K562 (cell line): ENCODE measurements at regions not wholly inside any gene's neighbourhood (a gene's known extent, or its start where the extent isn't known, plus 50 kb on each side); places are given as distances from the start of the nearest gene placed in this dataset.

Source experiments
- GABPB1 ChIP-seq: sonication (generic); formaldehyde crosslinking; IDR thresholded peaks from 2 replicates; pipeline ENCODE4 v1.8.0; 2022; ENCODE audit warnings: mild to moderate bottlenecking, missing genetic modification reagents
- NCOA4 ChIP-seq: fragments of 450-650 bp; IDR thresholded peaks from 2 replicates; pipeline ENCODE4 v1.6.1; 2018; ENCODE audit warnings: mild to moderate bottlenecking; ENCODE audit not compliant: partially characterized antibody
- PURB ChIP-seq: sonication (generic); formaldehyde crosslinking; IDR thresholded peaks from 2 replicates; pipeline ENCODE4 v1.9.0; 2021; ENCODE audit warnings: low read depth, mild to moderate bottlenecking, missing genetic modification reagents
- ZKSCAN1 ChIP-seq: fragments of 150-350 bp; IDR thresholded peaks from 2 replicates; pipeline ENCODE4 v1.6.1; 2016; ENCODE audit warnings: low read depth, low read length
- ZNF766 ChIP-seq: fragments of 200-800 bp; sonication (Bioruptor generic); conservative IDR thresholded peaks from 2 replicates; pipeline ENCODE4 v1.6.1; 2016; ENCODE audit warnings: missing genetic modification characterization, missing compliant biosample characterization
- TF ChIP-seq, protein P1 (sequence below): fragments of 450-650 bp; IDR thresholded peaks from 2 replicates; pipeline ENCODE4 v1.6.1; 2016; ENCODE audit warnings: mild to moderate bottlenecking, moderate library complexity
- TF ChIP-seq, protein P2 (sequence below): IDR thresholded peaks from 2 replicates; pipeline ENCODE4 v1.6.1; 2016; ENCODE audit warnings: missing genetic modification characterization, missing compliant biosample characterization

GRCh38 chr13:62908321-62908720 lies 1492.7 kb upstream of the PCDH20 start (continued):
- TF ChIP-seq, protein P1, sequence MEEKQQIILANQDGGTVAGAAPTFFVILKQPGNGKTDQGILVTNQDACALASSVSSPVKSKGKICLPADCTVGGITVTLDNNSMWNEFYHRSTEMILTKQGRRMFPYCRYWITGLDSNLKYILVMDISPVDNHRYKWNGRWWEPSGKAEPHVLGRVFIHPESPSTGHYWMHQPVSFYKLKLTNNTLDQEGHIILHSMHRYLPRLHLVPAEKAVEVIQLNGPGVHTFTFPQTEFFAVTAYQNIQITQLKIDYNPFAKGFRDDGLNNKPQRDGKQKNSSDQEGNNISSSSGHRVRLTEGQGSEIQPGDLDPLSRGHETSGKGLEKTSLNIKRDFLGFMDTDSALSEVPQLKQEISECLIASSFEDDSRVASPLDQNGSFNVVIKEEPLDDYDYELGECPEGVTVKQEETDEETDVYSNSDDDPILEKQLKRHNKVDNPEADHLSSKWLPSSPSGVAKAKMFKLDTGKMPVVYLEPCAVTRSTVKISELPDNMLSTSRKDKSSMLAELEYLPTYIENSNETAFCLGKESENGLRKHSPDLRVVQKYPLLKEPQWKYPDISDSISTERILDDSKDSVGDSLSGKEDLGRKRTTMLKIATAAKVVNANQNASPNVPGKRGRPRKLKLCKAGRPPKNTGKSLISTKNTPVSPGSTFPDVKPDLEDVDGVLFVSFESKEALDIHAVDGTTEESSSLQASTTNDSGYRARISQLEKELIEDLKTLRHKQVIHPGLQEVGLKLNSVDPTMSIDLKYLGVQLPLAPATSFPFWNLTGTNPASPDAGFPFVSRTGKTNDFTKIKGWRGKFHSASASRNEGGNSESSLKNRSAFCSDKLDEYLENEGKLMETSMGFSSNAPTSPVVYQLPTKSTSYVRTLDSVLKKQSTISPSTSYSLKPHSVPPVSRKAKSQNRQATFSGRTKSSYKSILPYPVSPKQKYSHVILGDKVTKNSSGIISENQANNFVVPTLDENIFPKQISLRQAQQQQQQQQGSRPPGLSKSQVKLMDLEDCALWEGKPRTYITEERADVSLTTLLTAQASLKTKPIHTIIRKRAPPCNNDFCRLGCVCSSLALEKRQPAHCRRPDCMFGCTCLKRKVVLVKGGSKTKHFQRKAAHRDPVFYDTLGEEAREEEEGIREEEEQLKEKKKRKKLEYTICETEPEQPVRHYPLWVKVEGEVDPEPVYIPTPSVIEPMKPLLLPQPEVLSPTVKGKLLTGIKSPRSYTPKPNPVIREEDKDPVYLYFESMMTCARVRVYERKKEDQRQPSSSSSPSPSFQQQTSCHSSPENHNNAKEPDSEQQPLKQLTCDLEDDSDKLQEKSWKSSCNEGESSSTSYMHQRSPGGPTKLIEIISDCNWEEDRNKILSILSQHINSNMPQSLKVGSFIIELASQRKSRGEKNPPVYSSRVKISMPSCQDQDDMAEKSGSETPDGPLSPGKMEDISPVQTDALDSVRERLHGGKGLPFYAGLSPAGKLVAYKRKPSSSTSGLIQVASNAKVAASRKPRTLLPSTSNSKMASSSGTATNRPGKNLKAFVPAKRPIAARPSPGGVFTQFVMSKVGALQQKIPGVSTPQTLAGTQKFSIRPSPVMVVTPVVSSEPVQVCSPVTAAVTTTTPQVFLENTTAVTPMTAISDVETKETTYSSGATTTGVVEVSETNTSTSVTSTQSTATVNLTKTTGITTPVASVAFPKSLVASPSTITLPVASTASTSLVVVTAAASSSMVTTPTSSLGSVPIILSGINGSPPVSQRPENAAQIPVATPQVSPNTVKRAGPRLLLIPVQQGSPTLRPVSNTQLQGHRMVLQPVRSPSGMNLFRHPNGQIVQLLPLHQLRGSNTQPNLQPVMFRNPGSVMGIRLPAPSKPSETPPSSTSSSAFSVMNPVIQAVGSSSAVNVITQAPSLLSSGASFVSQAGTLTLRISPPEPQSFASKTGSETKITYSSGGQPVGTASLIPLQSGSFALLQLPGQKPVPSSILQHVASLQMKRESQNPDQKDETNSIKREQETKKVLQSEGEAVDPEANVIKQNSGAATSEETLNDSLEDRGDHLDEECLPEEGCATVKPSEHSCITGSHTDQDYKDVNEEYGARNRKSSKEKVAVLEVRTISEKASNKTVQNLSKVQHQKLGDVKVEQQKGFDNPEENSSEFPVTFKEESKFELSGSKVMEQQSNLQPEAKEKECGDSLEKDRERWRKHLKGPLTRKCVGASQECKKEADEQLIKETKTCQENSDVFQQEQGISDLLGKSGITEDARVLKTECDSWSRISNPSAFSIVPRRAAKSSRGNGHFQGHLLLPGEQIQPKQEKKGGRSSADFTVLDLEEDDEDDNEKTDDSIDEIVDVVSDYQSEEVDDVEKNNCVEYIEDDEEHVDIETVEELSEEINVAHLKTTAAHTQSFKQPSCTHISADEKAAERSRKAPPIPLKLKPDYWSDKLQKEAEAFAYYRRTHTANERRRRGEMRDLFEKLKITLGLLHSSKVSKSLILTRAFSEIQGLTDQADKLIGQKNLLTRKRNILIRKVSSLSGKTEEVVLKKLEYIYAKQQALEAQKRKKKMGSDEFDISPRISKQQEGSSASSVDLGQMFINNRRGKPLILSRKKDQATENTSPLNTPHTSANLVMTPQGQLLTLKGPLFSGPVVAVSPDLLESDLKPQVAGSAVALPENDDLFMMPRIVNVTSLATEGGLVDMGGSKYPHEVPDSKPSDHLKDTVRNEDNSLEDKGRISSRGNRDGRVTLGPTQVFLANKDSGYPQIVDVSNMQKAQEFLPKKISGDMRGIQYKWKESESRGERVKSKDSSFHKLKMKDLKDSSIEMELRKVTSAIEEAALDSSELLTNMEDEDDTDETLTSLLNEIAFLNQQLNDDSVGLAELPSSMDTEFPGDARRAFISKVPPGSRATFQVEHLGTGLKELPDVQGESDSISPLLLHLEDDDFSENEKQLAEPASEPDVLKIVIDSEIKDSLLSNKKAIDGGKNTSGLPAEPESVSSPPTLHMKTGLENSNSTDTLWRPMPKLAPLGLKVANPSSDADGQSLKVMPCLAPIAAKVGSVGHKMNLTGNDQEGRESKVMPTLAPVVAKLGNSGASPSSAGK = no peak
- TF ChIP-seq, protein P2, sequence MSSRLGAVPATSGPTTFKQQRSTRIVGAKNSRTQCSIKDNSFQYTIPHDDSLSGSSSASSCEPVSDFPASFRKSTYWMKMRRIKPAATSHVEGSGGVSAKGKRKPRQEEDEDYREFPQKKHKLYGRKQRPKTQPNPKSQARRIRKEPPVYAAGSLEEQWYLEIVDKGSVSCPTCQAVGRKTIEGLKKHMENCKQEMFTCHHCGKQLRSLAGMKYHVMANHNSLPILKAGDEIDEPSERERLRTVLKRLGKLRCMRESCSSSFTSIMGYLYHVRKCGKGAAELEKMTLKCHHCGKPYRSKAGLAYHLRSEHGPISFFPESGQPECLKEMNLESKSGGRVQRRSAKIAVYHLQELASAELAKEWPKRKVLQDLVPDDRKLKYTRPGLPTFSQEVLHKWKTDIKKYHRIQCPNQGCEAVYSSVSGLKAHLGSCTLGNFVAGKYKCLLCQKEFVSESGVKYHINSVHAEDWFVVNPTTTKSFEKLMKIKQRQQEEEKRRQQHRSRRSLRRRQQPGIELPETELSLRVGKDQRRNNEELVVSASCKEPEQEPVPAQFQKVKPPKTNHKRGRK (tag) = no peak
- no peak for TF ChIP-seq ZKSCAN1
- TF ChIP-seq ZNF766 = no peak
- no peak for TF ChIP-seq NCOA4
- TF ChIP-seq PURB (CRISPR knock-in tag) = no peak
- TF ChIP-seq GABPB1 (CRISPR knock-in tag) = no peak
